HG03103 (cell line): ENCODE measurements at regions not wholly inside any gene's neighbourhood (a gene's known extent, or its start where the extent isn't known, plus 50 kb on each side); places are given as distances from the start of the nearest gene placed in this dataset.
"Not testable (repeated sequence)": the region's sequence is repeated elsewhere in the genome, so short reads cannot be mapped to it uniquely, and the experiment has no call there.

Experiments used
- ATAC-seq: cut with Tn5 transposase; IDR thresholded peaks from one replicate; pipeline ENCODE4 v1.9.1; 2021; ENCODE audit warnings: low read depth; ENCODE audit not compliant: unreplicated experiment

GRCh38 chr13:21261487-21262216 lies 85.2 kb downstream of the MRPL57 start:
- ATAC-seq: not testable (repeated sequence)

DNA sequence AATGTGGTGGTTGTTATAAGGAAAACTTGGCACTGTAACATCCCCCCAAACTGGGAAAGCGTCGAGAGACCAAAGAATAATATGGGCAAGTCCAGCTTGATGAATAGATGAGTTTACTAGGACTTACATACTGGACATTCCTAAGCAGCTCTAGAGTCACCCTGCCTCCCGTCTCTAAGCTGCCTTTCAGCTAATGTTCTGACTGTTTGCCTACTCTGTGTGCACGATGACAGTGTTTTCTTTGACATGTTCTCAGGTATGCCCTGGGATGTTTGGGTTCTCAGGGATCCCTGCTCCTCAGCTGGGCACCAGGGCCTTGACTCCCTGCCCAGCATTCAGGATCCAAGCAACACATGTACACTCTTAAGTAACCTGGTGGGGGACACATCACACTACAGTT lies 87.5 kb downstream of the MRPL57 start:
- not testable (repeated sequence) for ATAC-seq

GRCh38 chr13:21268485-21268884 lies 92.0 kb downstream of the MRPL57 start:
- not testable (repeated sequence) for ATAC-seq

DNA sequence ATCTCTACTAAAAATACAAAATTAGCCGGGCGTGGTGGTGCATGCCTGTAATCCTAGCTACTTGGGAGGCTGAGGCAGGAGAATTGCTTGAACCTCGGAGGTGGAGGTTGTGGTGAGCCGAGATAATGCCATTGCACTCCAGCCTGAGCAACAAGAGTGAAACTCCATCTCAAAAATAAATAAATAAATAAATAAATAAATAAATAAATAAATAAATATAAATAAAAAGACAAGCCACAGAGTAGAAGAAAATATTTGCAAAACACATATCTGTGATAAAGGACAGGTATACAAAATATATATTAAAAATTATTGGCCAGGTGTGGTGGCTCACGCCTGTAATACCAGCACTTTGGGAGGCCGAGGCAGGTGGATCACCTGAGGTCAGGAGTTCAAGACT lies 96.0 kb downstream of the MRPL57 start:
- not testable (repeated sequence) for ATAC-seq

- not testable (repeated sequence) for ATAC-seq
Observed at GRCh38 chr13:21274457-21274856, 98.0 kb downstream of the MRPL57 start.

GRCh38 chr13:21282065-21282464 lies 105.6 kb downstream of the MRPL57 start:
- ATAC-seq: no peak

GRCh38 chr13:21287331-21287907 lies 111.0 kb downstream of the MRPL57 start:
- no peak for ATAC-seq

DNA sequence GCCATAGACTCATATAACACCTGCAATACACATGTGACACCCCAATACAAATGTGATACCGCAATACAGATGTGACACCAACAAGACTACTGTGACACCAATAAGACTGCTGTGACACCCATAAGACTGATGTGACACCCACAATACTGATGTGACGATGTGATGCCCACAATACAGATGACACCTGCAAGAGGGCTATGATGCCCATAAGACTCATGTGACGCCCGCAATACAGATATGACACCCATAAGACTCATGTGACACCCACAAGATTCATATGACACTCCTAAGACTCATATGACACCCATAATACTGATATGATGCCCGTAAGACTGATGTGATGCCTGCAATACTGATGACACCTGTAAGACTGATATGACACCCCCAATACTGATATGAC lies 113.0 kb downstream of the MRPL57 start:
- ATAC-seq: no peak

- not testable (repeated sequence) for ATAC-seq
Observed at GRCh38 chr13:21290442-21291002, 114.1 kb downstream of the MRPL57 start.

GRCh38 chr13:21291840-21292239 lies 115.4 kb downstream of the MRPL57 start:
- ATAC-seq: no peak

- ATAC-seq: not testable (repeated sequence)
Observed at GRCh38 chr13:21296991-21297390, 120.5 kb downstream of the MRPL57 start.

DNA sequence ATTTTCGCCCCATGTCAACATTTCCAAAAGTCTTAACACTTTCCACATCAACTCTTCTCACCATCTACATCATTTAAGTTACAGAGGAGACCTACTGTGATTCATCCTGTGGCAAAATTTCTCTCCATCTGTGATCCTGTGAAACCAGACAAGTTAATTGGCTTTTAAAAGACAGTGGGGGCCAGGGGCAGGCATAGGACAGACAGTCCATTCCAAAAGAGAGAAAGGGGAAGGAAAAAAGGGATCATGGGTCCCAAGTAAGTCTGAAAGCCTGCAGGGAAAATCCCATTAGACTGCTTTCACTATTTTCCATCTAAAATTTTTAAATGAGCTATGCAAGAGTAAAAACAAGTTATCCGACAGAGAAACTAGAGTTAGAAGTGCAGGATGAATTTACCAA lies 121.0 kb downstream of the MRPL57 start:
- ATAC-seq: no peak

DNA sequence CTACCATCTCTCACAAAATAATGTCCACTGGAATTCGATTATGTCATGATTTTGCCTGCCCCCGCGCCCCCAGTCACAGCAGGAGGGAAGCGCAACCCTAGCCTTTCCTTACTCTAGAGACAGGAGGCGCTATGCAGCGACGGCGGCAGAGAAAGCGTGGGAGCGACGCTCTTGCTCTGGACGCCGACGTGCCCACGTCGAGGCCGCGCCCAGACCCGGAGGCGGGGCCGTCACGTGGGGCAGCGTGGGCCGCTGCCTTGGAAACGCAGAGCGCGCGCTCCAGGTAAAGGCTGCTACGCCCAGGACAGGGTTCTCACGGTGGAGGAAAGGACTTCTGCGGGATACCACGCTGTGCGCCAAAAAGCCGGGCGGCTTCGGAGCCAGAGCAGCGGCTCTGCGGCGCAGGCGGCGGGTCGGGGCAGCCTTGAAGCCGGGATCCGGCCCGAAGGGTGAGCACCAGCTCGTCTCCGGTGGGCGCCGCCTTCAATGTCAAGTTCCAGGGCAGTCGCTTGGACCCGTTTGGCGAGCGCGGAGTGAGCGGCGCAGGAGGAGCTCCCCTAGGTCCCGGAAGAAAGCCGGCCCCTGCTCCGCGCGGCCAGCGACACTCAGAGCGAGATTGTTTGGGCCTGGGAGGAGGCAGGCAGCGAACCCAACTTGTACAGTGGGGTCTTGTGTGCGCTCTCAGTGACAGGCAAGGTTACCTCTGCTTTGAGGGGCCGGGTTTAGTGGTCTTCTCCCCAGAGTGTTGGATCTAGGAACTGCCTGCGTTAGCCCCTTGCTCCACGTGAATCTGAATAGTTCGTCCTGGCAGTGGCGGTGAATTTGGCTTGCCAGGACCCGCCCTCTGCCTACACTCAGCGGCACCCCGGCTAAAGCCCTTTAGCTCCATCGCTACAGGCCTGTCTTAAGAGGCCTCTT lies 121.7 kb downstream of the MRPL57 start:
- peak; percentile 87 for ATAC-seq

DNA sequence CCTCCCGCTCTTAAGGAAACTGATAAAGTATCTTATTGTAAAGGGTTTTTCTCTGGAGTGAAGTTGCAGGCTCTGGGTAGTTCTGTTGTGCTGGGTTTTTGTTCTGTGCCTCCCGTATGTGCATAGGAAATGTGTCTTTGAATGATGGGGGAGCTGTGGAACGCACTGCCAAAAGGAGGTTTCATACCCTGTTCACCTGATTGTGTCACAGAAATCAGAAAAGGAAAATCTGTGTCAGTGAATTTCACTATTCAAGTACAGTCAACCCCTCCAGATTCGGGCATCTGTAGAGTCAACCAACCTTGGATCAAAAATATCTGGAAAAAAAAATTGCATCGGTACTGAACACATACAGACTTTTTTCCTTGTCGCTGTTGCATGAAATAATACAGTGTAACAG lies 127.8 kb downstream of the MRPL57 start:
- no peak for ATAC-seq

- ATAC-seq: not testable (repeated sequence)
Observed at GRCh38 chr13:21306300-21307073, 130.0 kb downstream of the MRPL57 start.

DNA sequence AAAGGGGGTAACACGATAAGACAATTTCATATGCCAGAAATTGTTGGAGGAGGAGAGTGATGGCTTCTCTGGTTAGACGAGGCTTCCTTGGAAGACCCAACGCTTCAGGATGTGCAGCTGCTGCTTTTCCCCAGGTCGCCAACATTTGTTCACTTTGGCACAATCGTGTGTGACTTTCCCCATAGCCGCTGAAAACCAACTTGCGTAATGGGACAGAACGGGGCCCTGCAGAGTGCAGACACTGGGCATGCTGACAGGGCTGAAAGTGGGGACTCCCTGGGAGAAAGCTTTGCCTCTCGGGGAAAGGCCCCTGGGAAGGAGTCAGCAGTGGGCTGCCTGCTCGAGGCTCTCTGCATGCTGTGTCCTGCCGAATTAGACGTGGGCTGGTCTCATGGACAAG lies 130.7 kb downstream of the MRPL57 start:
- ATAC-seq: not testable (repeated sequence)

- no peak for ATAC-seq
Observed at GRCh38 chr13:21308906-21309305, 132.4 kb downstream of the MRPL57 start.

GRCh38 chr13:21309542-21310172 lies 133.2 kb downstream of the MRPL57 start:
- ATAC-seq: no peak

DNA sequence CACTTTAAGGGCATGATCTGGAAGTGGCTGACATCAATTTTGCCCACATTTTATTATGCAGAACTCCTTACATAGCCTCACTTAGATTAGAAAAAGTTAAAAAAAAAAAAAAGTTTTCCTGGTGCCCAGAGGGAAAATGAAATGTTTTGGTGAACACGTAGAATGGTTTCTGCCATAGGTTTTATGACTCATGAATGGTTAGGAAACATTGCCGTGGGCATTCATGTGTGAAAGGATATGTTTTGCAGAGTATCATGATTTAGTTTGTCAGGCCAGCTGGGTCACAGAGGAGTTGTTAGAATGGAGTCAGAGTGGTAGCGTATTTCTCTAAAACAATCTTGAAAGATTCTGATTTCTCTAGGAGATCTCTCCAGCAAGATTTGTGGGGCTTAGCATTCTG lies 133.8 kb downstream of the MRPL57 start:
- no peak for ATAC-seq

- ATAC-seq: not testable (repeated sequence)
Observed at GRCh38 chr13:21314976-21315375, 138.5 kb downstream of the MRPL57 start.
